ENCODE measurements at regions not wholly inside any gene's neighbourhood (a gene's known extent, or its start where the extent isn't known, plus 50 kb on each side); places are given as distances from the start of the nearest gene placed in this dataset.
"Not testable (repeated sequence)": the region's sequence is repeated elsewhere in the genome, so short reads cannot be mapped to it uniquely, and the experiment has no call there.

GRCh38 chr4:120200573-120201110, 134.0 kb upstream of the MAD2L1 start:
- DNase-seq: not testable (repeated sequence)

DNA sequence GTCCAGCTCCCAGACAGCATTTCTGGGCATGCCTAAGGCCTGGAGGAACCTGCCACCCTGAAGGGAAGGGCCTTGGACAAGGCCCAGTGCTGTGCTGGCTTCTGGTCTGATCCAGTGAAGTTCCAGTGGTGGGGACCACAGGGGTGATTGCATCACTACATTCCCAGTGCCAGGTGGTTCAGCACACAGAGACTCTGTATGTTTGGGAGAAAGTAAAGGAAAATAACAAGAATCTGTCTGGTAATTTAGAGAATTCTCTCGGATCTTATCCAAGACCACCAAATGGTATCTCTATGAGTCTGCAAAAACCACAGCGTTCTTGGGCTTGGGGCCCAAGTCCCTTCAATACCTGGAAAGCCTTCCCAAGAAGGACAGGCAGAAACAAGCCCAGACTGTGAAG, 131.8 kb upstream of the MAD2L1 start:
- DNase-seq: no peak

- DNase-seq: no peak
Observed at GRCh38 chr4:120177603-120178002, 111.0 kb upstream of the MAD2L1 start.

GRCh38 chr4:120175272-120175671, 108.6 kb upstream of the MAD2L1 start:
- no peak for DNase-seq

GRCh38 chr4:120163895-120164294, 97.2 kb upstream of the MAD2L1 start:
- DNase-seq: no peak

DNA sequence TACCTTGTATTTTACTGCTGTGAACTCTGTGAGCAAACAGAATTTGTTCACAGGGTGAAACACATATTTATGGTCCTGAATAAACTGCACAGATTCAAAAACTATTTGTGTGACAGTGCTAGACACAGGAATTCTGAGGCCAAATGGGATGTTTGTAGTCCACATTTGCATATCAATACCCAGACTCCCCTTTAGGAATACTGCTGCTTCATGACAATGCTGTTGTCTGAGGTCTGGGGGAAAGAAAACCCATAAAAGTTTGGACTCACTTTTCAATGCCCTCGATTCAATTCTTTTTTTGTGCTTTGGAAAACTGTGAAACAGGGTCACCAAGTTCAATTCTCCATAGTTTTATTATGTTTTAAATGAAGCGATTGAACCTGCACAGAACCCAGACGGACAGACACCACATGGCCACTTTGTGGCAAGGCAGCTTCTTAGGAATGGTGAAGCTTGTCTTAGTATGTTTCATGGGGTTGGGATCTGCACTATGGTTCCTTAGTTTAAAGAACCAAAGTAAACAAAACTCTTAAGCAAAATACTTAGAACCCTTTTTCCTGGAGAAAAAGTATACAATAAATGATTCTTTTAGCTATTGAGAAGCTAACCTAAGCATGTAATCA, 92.3 kb upstream of the MAD2L1 start:
- DNase-seq: no peak

GRCh38 chr4:120158046-120158445, 91.4 kb upstream of the MAD2L1 start:
- no peak for DNase-seq

DNA sequence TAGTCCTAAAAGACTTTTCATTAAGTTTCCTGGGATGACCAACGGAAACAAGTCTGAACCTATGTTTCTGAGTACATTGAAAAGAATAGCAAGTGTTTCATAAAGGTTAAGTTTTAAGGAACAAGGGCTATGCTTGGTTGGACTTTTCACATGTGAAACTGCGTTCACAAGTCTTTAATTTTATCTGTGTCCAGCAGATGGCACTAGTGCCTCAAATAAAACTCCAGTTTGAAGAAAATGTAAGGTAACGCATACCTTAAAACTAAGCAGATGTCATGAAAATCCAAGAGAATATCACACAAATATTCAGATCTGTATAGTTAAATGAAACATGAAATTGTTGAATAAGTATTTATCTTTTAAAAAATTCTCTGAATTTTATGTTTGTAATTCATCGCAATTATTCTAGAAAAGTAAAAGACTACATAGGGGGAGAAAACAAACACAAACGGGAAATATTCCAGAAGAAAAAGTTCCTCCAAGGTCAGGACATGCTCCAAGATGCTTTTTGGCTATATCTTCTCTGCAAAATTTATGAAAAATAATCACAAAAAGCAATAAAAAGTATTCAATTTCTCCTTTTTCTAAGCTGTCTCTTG, 89.6 kb upstream of the MAD2L1 start:
- DNase-seq: peak in 4 of 56 donors; percentile 1 to 23 (median 9)

DNA sequence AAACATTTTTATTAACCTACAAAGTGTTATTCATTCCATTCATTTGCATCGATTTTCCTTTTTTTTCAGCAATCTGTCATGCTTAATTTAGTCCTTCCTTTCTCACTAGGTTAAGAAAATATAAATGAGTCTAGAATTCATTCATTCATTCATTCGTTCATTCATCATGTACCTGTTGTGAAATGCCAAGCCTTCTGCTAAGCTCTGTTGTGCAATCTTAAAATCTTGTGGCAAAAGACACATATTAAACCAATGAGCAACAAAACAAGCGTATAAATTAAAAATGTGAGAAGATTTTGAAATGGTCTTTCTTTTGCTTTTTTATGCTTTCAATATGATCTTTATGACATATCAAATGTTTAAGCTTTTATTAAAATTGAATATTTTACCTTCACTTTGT, 88.6 kb upstream of the MAD2L1 start:
- DNase-seq: no peak

GRCh38 chr4:120144634-120145033, 78.0 kb upstream of the MAD2L1 start:
- DNase-seq: no peak

DNA sequence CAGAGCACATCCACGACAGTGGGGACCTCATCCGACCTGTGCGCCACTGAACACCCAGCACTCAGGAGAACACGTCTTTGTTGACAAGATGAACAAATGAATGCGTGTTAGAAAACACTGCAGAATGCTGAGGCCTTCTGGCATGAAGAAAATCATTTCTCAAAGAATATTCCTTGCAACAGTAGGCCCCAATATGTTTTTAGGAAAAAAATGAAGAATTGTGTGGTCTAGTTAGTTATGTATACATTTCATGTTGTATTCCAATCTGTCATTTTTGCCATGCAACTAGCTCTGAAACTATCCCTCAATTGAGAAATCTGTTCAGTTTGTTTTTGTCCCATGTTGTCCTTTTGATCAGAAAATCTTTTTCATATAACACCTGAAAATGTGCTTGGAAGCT, 77.4 kb upstream of the MAD2L1 start:
- DNase-seq: no peak

GRCh38 chr4:120139392-120139791, 72.7 kb upstream of the MAD2L1 start:
- no peak for DNase-seq

- no peak for DNase-seq
Observed at GRCh38 chr4:120132935-120133334, 66.3 kb upstream of the MAD2L1 start.

- no peak for DNase-seq
Observed at GRCh38 chr4:120130786-120131185, 64.1 kb upstream of the MAD2L1 start.

Measured in amygdala (tissue), 56 donors.